Hepatic stellate cell (primary cell): ENCODE measurements at regions not wholly inside any gene's neighbourhood (a gene's known extent, or its start where the extent isn't known, plus 50 kb on each side); places are given as distances from the start of the nearest gene placed in this dataset.

Experiments used
- DNase-seq: peaks from one replicate; pipeline ENCODE4 v3.0.0; 2011; ENCODE audit warnings: low spot score

GRCh38 chr18:8536922-8537321 is 72.3 kb upstream of the RAB12 start:
- DNase-seq = no peak

DNA sequence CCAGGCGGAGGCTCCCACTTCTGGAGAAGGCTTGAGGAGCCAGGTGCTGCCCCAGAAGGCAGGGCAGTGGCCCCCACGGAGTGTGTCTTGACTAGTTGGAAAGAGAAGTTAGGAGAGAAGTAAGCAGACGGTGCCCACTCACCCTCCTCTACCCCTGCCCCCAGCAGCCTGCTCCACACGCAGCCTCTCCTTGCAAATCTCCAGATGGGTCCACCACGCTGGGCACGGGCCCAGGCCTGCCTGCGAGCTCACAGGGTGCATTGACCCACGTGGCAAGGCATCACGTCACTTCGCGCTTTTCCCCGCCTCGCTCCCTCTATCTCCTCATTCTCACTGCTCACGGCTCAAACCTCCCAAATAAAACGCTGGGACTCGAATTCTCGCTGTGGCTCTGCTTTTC is 71.8 kb upstream of the RAB12 start:
- DNase-seq = no peak

GRCh38 chr18:8538935-8539334 is 70.3 kb upstream of the RAB12 start:
- no peak for DNase-seq

GRCh38 chr18:8546677-8547076 is 62.6 kb upstream of the RAB12 start:
- no peak for DNase-seq

DNA sequence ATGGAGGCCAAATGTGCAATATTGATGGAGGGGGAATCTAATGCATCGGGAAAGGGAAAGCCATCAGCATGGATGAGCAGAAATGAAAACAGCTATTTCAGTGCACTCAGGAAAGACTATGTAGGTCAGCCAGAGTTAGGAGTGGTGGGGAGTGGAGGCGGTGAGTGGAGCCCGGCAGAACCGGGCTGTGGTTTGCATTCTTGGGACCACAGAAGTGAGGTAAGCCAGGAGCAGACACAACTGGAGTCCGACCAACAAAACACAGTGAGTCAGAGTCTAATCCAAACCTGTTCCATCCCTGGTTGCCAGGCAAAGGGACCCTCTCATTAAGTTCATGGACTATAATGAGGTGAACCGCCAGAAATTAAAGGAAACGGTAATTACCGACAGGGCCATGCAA is 61.1 kb upstream of the RAB12 start:
- peak; percentile 11 for DNase-seq

- no peak for DNase-seq
Observed at GRCh38 chr18:8549254-8549757, 59.9 kb upstream of the RAB12 start.

- DNase-seq = no peak
Observed at GRCh38 chr18:8552151-8552550, 57.1 kb upstream of the RAB12 start.

DNA sequence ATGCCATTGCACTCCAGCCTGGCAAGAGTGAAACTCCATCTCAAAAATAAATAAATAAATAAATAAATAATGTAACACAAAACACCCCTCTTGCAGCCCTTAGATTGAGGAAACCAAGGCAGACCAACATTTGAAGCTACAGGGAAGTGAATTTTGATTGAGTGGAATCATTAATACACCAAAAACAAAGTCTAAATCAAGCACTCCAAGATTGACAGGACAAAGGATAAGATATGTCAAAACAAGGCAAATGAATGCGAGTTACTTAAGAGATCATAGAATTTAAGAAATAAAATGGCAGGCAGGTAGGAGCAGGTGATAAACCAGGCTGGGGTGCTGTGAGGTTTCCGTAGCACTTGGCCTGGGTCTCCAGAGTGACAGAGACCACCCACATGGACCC is 54.9 kb upstream of the RAB12 start:
- no peak for DNase-seq

DNA sequence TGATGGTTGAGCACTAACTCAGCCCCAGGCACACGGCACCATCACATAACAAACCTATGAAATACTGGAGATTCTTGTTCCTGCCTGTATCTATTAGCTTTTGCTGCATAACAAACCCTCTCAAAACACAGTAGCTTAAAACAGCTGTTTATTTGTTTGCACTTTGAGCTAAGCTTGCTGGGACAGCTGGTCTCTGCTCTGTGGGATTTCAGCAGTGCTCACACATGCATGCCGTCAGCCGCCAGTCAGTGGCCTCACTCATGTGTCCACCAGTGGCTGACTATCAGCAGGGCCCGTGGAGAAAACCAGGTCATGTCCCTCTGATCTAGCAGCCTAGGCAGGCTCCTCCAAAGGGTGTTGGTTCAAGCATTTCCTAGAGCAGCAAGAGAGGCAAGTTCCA is 52.8 kb upstream of the RAB12 start:
- DNase-seq = no peak
